Gastroesophageal sphincter (tissue), 3 donors: ENCODE measurements at regions not wholly inside any gene's neighbourhood (a gene's known extent, or its start where the extent isn't known, plus 50 kb on each side); places are given as distances from the start of the nearest gene placed in this dataset.

Source experiments
- CTCF ChIP-seq, 4 experiments: fragments of 200-600 bp in 2 of 4; fragments of 450-650 bp in 2 of 4; sonication (generic) in 1 of 4; IDR thresholded peaks; one replicate each; pipeline ENCODE4 v1.5.1; 2017 to 2019; ENCODE audit warnings: antibody characterized with exemption in 4 of 4, mild to moderate bottlenecking in 2 of 4, moderate library complexity in 2 of 4
- POLR2A ChIP-seq, 2 donors: fragments of 450-650 bp; IDR thresholded peaks; one replicate each; pipeline ENCODE4 v1.6.1; 2017; ENCODE audit warnings: antibody characterized with exemption in 2 of 2, mild to moderate bottlenecking in 2 of 2, moderate library complexity in 1 of 2

- TF ChIP-seq POLR2A (IDR thresholded peaks at IDR 0.05) (no peak), CTCF (IDR thresholded peaks at IDR 0.05) (no peak)
These were observed 241.7 kb downstream of the MIAT start for GRCh38 chr22:26898946-26899605.
